PC-3 (cell line): ENCODE measurements at regions not wholly inside any gene's neighbourhood (a gene's known extent, or its start where the extent isn't known, plus 50 kb on each side); places are given as distances from the start of the nearest gene placed in this dataset.

Experiments used
- ATAC-seq: fragments of 200-7000 bp; cut with Tn5 transposase; 2 replicates; pipeline ENCODE4 v1.9.1; 2020; ENCODE audit warnings: mild to moderate bottlenecking, moderate library complexity
- BruUV-seq: library from RNA; stranded (reverse); fragments of 400-500 nt; replicated peaks from 2 replicates; lab custom pipeline; 2021; lab: Mats Ljungman, UMichigan
- CTCF ChIA-PET: fragments of 300-600 bp; sonication (Branson Sonifier 250); formaldehyde crosslinking; loops from one replicate; lab custom pipeline; 2022; ENCODE audit warnings: antibody characterized with exemption; lab: Charles Lee
- POLR2A ChIA-PET: fragments of 300-600 bp; sonication (Branson Sonifier 250); formaldehyde crosslinking; loops from one replicate; lab custom pipeline; 2022; ENCODE audit warnings: antibody characterized with exemption; ENCODE audit not compliant: unreplicated experiment; lab: Charles Lee
- DNase-seq: peaks from one replicate; pipeline ENCODE4 v3.0.0-alpha.2; 2015
- H2AFZ ChIP-seq: fragments of 300-600 bp; sonication (generic); 2 replicates; pipeline ENCODE4 v1.6.0; 2016; ENCODE audit warnings: antibody characterized with exemption, low read length
- H3F3A ChIP-seq: fragments of 300-600 bp; sonication (generic); one replicate; pipeline ENCODE4 v1.6.0; 2017; ENCODE audit warnings: antibody characterized with exemption, low read length, control low read depth, mild to moderate bottlenecking; ENCODE audit not compliant: unreplicated experiment
- H3K27ac ChIP-seq: fragments of 300-600 bp; sonication (generic); 2 replicates; pipeline ENCODE4 v1.5.1; 2016; ENCODE audit warnings: mild to moderate bottlenecking, low read length
- H3K27me3 ChIP-seq: fragments of 300-600 bp; sonication (generic); 2 replicates; pipeline ENCODE4 v1.6.1; 2016; ENCODE audit warnings: low read length, mixed read lengths
- H3K36me3 ChIP-seq: fragments of 300-600 bp; sonication (generic); 2 replicates; pipeline ENCODE4 v1.6.1; 2016; ENCODE audit warnings: low read depth, mixed run types, low read length, mixed read lengths
- H3K4me1 ChIP-seq: fragments of 300-600 bp; sonication (generic); 2 replicates; pipeline ENCODE4 v1.5.1; 2016; ENCODE audit warnings: low read length; ENCODE audit not compliant: insufficient read depth
- H3K4me2 ChIP-seq: fragments of 300-600 bp; sonication (generic); 2 replicates; pipeline ENCODE4 v1.6.0; 2016; ENCODE audit warnings: low read length
- H3K4me3 ChIP-seq: fragments of 300-600 bp; sonication (generic); 2 replicates; pipeline ENCODE4 v1.5.1; 2016; ENCODE audit warnings: mild to moderate bottlenecking, low read length, mixed read lengths
- H3K79me2 ChIP-seq: fragments of 300-600 bp; sonication (generic); 2 replicates; pipeline ENCODE4 v1.6.1; 2017; ENCODE audit warnings: low read length, mixed read lengths
- H3K9ac ChIP-seq: fragments of 300-600 bp; sonication (generic); 2 replicates; pipeline ENCODE4 v1.6.0; 2016; ENCODE audit warnings: mild to moderate bottlenecking, low read length
- H3K9me2 ChIP-seq: fragments of 300-600 bp; sonication (generic); replicated peaks from 2 replicates; pipeline ENCODE4 v1.6.1; 2016; ENCODE audit warnings: mixed run types, low read length, mixed read lengths
- H3K9me3 ChIP-seq: fragments of 300-600 bp; sonication (generic); 2 replicates; pipeline ENCODE4 v1.6.1; 2016; ENCODE audit warnings: low read length, mixed read lengths
- H4K20me1 ChIP-seq: fragments of 300-600 bp; sonication (generic); 2 replicates; pipeline ENCODE4 v1.6.1; 2016; ENCODE audit warnings: low read length, mixed read lengths
- CTCF ChIP-seq: fragments of 300-600 bp; sonication (generic); conservative IDR thresholded peaks from 2 replicates; pipeline ENCODE4 v1.5.1; 2017; ENCODE audit warnings: antibody characterized with exemption, low read depth, mild to moderate bottlenecking, low read length
- EZH2 ChIP-seq: fragments of 300-600 bp; sonication (generic); IDR thresholded peaks from one replicate; pipeline ENCODE4 v1.6.1; 2017; ENCODE audit warnings: antibody characterized with exemption, mild to moderate bottlenecking, low read length; ENCODE audit not compliant: unreplicated experiment
- EZH2phosphoT487 ChIP-seq: fragments of 300-600 bp; sonication (generic); IDR thresholded peaks from 2 replicates; pipeline ENCODE4 v1.6.1; 2018; ENCODE audit warnings: mild to moderate bottlenecking, antibody characterized with exemption, low read length, borderline replicate concordance
- intact Hi-C: fragments of 100-400 bp; cut with micrococcal nuclease; formaldehyde crosslinking; loops from 2 replicates; pipeline ENCODE4 v1.9.0; 2023

GRCh38 chr20:54869765-54870164 is 394.4 kb downstream of the DOK5 start:
- no peaks in the 10 kb centered on the region for H3K4me1 ChIP-seq
- H3K4me3 ChIP-seq, result no peak overlapping the region
- ChIA-PET POLR2A (no interaction called here), CTCF (no interaction called here)
- no peaks in the 10 kb centered on the region for H3K36me3 ChIP-seq
- H2AFZ ChIP-seq, result no peak overlapping the region
- no peaks in the 10 kb centered on the region for H3K79me2 ChIP-seq
- H3K9me3 ChIP-seq, result peaks cover 37% of the 10 kb centered on the region
- no peak overlapping the region for H3K9ac ChIP-seq
- H3K27me3 ChIP-seq, result no peaks in the 10 kb centered on the region
- H3K27ac ChIP-seq, result no peak overlapping the region
- no peaks in the 10 kb centered on the region for H4K20me1 ChIP-seq
- ATAC-seq (no peak), DNase-seq (no peak)
- H3K9me2 ChIP-seq, result no peaks in the 10 kb centered on the region
- intact Hi-C loops, result no loop called here
- no peak overlapping the region for H3K4me2 ChIP-seq
- no TSS peak for BruUV-seq
- no peak for TF ChIP-seq EZH2
- no peak for TF ChIP-seq CTCF
- TF ChIP-seq EZH2phosphoT487, result no peak
- H3F3A ChIP-seq, result no peaks in the 10 kb centered on the region

GRCh38 chr20:54865273-54865672 is 389.9 kb downstream of the DOK5 start:
- DNase-seq (no peak), ATAC-seq (no peak)
- H3K27ac ChIP-seq, result no peak overlapping the region
- no peak overlapping the region for H3K4me2 ChIP-seq
- no peaks in the 10 kb centered on the region for H3K36me3 ChIP-seq
- no peaks in the 10 kb centered on the region for H3K9me2 ChIP-seq
- ChIA-PET POLR2A (no interaction called here), CTCF (no interaction called here)
- no peaks in the 10 kb centered on the region for H4K20me1 ChIP-seq
- TF ChIP-seq CTCF, result no peak
- intact Hi-C loops, result no loop called here
- H3K79me2 ChIP-seq, result no peaks in the 10 kb centered on the region
- H2AFZ ChIP-seq, result no peak overlapping the region
- H3K4me1 ChIP-seq, result no peaks in the 10 kb centered on the region
- no peak overlapping the region for H3K9ac ChIP-seq
- H3K9me3 ChIP-seq, result peaks cover 41% of the 10 kb centered on the region
- no peaks in the 10 kb centered on the region for H3K27me3 ChIP-seq
- BruUV-seq, result no TSS peak
- H3F3A ChIP-seq, result no peaks in the 10 kb centered on the region
- H3K4me3 ChIP-seq, result no peak overlapping the region

DNA sequence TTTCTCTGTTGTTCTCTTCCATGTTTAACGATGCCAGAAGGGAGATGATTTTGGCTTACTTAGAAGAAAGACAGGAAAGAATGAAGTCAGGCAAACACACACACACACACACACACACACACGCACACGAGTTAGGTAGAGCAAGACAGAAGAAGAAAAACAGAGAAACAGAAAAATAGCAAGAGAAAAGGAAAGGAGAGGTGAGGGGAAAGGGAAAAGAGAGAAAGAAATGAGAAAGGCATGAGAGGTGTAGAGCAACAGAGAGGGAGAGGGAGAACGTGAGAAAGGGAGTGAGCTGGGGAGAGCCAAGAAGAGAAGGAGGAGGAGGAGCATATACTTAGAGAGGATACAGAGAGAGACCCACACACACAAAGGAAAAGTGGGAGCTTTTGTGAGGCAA is 385.3 kb downstream of the DOK5 start:
- no TSS peak for BruUV-seq
- Histone ChIP-seq H3K4me2 (no peak overlapping the region), H3K9me3 (peaks cover 38% of the 10 kb centered on the region), H3K36me3 (no peaks in the 10 kb centered on the region), H3K27ac (no peak overlapping the region), H3K79me2 (no peaks in the 10 kb centered on the region), H3F3A (no peaks in the 10 kb centered on the region), H3K27me3 (no peaks in the 10 kb centered on the region), H2AFZ (no peak overlapping the region), H3K9me2 (no peaks in the 10 kb centered on the region), H3K4me1 (no peaks in the 10 kb centered on the region), H3K9ac (no peak overlapping the region), H4K20me1 (no peaks in the 10 kb centered on the region), H3K4me3 (no peak overlapping the region)
- intact Hi-C loops, result no loop called here
- ChIA-PET CTCF (no interaction called here), POLR2A (no interaction called here)
- TF ChIP-seq CTCF, result no peak
- no peak for TF ChIP-seq EZH2
- TF ChIP-seq EZH2phosphoT487, result no peak
- DNase-seq (no peak), ATAC-seq (no peak)
